ENCODE measurements at regions not wholly inside any gene's neighbourhood (a gene's known extent, or its start where the extent isn't known, plus 50 kb on each side); places are given as distances from the start of the nearest gene placed in this dataset.

DNA sequence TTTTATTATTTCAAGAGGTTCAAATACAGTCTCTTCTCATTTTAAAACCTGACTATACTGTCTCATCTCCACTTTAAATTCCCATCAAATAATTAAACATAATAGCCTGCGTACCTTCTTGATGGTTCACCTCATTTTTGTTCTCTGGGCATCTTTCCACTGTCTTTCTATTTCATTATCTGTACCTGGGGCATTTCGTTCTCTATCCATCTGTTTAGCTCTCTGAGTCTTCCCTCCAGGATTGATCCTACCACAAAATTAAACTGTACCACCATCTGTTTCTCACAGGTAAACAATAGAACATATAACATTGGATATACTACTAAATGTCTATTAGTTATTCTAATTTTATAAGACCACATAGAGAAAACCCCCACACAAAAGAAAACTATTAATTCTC, 1331.4 kb downstream of the NSUN3 start:
- TF ChIP-seq, protein P1, sequence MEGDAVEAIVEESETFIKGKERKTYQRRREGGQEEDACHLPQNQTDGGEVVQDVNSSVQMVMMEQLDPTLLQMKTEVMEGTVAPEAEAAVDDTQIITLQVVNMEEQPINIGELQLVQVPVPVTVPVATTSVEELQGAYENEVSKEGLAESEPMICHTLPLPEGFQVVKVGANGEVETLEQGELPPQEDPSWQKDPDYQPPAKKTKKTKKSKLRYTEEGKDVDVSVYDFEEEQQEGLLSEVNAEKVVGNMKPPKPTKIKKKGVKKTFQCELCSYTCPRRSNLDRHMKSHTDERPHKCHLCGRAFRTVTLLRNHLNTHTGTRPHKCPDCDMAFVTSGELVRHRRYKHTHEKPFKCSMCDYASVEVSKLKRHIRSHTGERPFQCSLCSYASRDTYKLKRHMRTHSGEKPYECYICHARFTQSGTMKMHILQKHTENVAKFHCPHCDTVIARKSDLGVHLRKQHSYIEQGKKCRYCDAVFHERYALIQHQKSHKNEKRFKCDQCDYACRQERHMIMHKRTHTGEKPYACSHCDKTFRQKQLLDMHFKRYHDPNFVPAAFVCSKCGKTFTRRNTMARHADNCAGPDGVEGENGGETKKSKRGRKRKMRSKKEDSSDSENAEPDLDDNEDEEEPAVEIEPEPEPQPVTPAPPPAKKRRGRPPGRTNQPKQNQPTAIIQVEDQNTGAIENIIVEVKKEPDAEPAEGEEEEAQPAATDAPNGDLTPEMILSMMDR (IDR thresholded peaks at IDR 0.05; ENCODE audit: borderline replicate concordance, insufficient read depth, low read depth, low read length), result no peak
- no peak overlapping the region for H3K4me3 ChIP-seq (ENCODE audit: low read depth, low read length)

DNA sequence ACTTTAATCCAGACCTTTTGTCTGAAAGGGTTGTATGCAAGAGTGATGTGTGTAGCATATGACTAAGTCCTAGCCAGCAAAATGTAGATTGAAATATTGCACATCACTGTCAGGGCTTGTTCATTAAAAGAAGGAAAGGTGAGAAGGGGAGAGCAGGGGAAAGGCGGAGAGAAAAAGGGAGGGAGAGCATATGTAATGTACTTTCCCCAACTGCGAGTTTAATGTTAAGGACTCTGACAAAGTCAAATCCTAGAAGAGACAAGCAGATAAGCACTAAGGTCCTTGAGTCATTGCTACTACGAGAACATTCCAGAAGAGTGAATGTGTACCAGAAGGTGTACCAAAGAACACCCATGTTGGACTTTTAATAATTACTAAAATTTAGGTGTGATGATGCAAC, 1336.7 kb downstream of the NSUN3 start:
- TF ChIP-seq, protein P1 (IDR thresholded peaks at IDR 0.05; ENCODE audit: borderline replicate concordance, insufficient read depth, low read depth, low read length), result no peak
- H3K4me3 ChIP-seq (ENCODE audit: low read depth, low read length), result no peak overlapping the region

DNA sequence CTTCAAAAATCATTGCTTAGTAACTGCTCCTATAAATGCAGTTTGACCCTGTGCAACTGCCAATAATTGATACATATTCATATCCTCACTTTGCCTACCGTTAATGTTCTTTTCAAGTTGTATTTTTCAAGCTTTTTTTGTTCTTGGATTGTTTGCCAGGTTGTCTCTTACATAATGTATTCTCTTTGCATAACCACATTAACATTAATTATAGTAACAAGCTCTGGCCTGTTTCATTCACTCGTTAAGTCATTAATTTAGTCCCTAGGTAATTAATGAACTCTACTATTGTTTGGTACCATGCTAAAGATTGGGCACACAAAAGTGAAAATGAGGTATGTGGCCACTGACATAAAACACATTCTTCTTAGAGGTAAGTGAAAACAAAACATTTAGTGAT, 1338.8 kb downstream of the NSUN3 start:
- TF ChIP-seq, protein P1 (IDR thresholded peaks at IDR 0.05; ENCODE audit: borderline replicate concordance, insufficient read depth, low read depth, low read length), result no peak
- H3K4me3 ChIP-seq (ENCODE audit: low read depth, low read length), result no peak overlapping the region

DNA sequence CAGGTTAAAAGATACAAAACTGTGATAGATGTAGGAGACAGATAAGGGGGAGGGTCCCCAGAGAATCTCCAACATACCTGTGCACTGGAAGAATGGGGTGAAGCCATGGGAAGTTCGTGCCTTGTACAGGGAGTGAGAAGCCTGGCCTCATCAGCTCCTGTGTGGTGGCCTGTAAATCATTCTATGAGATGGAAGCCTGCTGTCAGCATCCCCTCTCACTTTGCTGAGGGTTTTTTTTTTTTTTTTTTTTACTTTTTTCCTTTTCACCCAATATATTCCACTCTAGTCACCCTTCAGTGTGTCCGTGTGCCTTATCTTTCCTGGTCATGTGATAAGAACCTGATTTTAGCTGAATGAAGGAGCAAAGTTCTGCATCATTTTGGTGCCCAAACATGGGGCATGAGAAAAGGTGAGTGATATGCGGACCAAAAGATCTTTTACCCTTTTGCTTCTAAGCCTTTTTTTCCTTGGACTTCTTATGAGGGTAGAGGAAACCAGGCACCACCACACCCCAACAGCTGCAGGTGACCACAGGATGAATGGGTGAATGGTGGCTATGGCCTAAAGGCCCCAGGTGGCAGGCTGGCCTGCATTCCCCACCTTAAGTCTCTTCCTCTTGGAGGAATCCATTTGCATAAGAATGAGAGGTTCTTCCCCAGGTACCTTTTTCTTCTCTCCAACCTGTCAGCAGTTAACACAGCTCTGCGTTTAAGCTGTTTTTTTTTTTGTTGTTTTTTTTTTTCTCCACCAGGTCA, 1345.0 kb downstream of the NSUN3 start:
- TF ChIP-seq, protein P1 (IDR thresholded peaks at IDR 0.05; ENCODE audit: borderline replicate concordance, insufficient read depth, low read depth, low read length), result no peak
- H3K4me3 ChIP-seq (ENCODE audit: low read depth, low read length), result no peak overlapping the region

DNA sequence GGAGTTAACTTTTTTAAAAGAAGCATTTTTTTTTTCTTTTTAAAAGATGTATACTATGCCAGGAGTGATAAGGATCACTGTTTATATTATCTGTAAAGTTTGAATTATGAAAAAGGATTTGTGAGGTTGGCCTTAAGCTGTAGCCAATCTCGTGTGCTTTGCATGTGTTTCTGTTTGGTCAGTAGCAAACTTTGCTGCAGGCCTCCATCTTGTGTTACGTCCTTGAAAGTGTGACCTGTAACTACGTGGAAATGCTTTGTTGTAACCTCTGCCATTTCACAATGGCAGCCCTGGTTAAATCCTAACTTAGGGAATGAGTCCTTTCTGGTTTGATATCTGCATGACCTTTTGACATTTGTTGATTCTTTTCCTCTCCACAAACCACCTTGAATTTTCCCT, 1345.6 kb downstream of the NSUN3 start:
- TF ChIP-seq, protein P1 (IDR thresholded peaks at IDR 0.05; ENCODE audit: borderline replicate concordance, insufficient read depth, low read depth, low read length), result no peak
- no peak overlapping the region for H3K4me3 ChIP-seq (ENCODE audit: low read depth, low read length)

DNA sequence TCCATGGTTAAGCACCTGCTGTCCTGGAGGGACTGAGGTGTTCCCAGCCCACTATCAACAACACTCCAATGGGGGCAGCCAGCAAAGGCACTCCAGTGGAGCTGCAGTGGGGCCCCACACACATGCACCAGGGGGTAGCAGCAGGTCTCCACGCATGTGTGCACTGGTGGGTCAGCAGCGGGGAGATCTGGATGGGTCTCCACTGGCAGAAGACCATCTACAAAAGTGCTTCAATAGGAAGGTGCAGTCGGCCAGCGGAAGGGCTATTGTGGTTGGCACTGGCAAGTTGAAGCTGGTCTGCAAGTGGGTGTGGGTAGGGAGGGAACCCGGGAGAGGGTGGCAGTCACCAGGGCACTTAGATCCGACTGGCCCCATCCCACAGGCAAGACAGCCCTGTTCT, 1355.4 kb downstream of the NSUN3 start:
- TF ChIP-seq, protein P1 (IDR thresholded peaks at IDR 0.05; ENCODE audit: borderline replicate concordance, insufficient read depth, low read depth, low read length), result no peak
- H3K4me3 ChIP-seq (ENCODE audit: low read depth, low read length), result no peak overlapping the region

DNA sequence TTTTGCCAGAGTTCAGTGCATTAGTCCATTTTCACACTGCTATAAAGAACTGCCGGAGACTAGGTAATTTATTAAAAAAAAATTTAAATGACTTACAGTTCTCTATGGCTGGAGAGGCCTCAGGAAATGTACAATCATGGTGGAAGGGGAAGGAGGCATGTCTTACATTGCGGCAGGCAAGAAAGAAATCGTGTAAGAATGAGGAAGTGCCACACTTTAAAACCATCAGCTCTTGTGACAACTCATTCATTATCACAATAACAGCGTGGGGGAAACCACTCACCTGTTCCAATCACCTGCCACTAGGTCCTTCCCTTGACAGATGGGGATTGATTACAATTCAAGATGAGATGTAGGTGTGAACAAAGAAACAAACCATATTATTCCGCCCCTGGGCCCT, 1361.4 kb downstream of the NSUN3 start:
- H3K4me3 ChIP-seq (ENCODE audit: low read depth, low read length), result no peak overlapping the region
- TF ChIP-seq, protein P1 (IDR thresholded peaks at IDR 0.05; ENCODE audit: borderline replicate concordance, insufficient read depth, low read depth, low read length), result no peak

Measured in GM12875 (cell line).